ENCODE measurements at regions not wholly inside any gene's neighbourhood (a gene's known extent, or its start where the extent isn't known, plus 50 kb on each side); places are given as distances from the start of the nearest gene placed in this dataset.

- H3K79me2 ChIP-seq (ENCODE audit: low read length), result no peaks in the 10 kb centered on the region
- no peak overlapping the region for H2AFZ ChIP-seq (ENCODE audit: low read depth, low read length)
- H3K9ac ChIP-seq (ENCODE audit: low read length), result no peak overlapping the region
- H3K4me1 ChIP-seq (ENCODE audit: low read length), result no peaks in the 10 kb centered on the region
- peaks cover 12% of the 10 kb centered on the region for H3K27me3 ChIP-seq (ENCODE audit: low read depth, low read length)
- no peak overlapping the region for H3K27ac ChIP-seq (ENCODE audit: low read length)
- no peak for TF ChIP-seq CTCF (IDR thresholded peaks at IDR 0.05; ENCODE audit: low read depth, low read length)
- TF ChIP-seq EZH2phosphoT487 (IDR thresholded peaks at IDR 0.05; ENCODE audit: low read depth), result no peak
- no peak overlapping the region for H3K4me2 ChIP-seq (ENCODE audit: low read length)
- H3K36me3 ChIP-seq (replicated peaks; ENCODE audit: low read depth, low read length), result no peaks in the 10 kb centered on the region
- no peaks in the 10 kb centered on the region for H4K20me1 ChIP-seq (ENCODE audit: insufficient read depth, low read length)
- no peaks in the 10 kb centered on the region for H3K9me3 ChIP-seq (ENCODE audit: insufficient read depth, low read length)
- no peak overlapping the region for H3K4me3 ChIP-seq (ENCODE audit: low read length)
Measured at GRCh38 chr16:73420676-73421075, 372.7 kb upstream of the ZFHX3 start.

- Histone ChIP-seq H3K27ac (ENCODE audit: low read length) (no peak overlapping the region), H3K36me3 (replicated peaks; ENCODE audit: low read depth, low read length) (no peaks in the 10 kb centered on the region), H3K4me2 (ENCODE audit: low read length) (no peak overlapping the region), H3K9ac (ENCODE audit: low read length) (no peak overlapping the region), H3K9me3 (ENCODE audit: insufficient read depth, low read length) (no peaks in the 10 kb centered on the region), H3K27me3 (ENCODE audit: low read depth, low read length) (peaks cover 12% of the 10 kb centered on the region), H3K79me2 (ENCODE audit: low read length) (no peaks in the 10 kb centered on the region), H4K20me1 (ENCODE audit: insufficient read depth, low read length) (no peaks in the 10 kb centered on the region), H2AFZ (ENCODE audit: low read depth, low read length) (no peak overlapping the region), H3K4me3 (ENCODE audit: low read length) (no peak overlapping the region), H3K4me1 (ENCODE audit: low read length) (no peaks in the 10 kb centered on the region)
- TF ChIP-seq CTCF (IDR thresholded peaks at IDR 0.05; ENCODE audit: low read depth, low read length), result no peak
- TF ChIP-seq EZH2phosphoT487 (IDR thresholded peaks at IDR 0.05; ENCODE audit: low read depth), result no peak
Measured at GRCh38 chr16:73420244-73420643, 372.3 kb upstream of the ZFHX3 start.

DNA sequence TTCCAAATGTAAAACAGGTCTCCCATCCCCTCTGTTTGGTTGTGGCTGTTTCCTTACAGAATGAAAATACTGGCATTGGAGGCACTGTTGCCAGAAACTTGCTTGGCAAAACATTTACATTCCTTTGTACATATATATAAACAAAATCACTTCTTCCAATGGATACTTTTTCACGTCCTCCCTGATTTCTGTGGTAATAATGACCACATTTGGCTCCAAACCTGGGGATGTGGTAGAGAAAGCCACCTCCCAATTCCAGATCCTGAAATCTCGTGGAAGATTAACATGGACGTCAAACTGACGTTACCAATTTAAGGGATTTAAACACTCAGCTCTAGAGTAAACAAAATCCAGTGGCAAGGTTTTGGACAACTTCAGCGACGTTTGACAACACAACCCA lies 370.8 kb upstream of the ZFHX3 start:
- H4K20me1 ChIP-seq (ENCODE audit: insufficient read depth, low read length), result no peaks in the 10 kb centered on the region
- no peak overlapping the region for H3K9ac ChIP-seq (ENCODE audit: low read length)
- H3K79me2 ChIP-seq (ENCODE audit: low read length), result no peaks in the 10 kb centered on the region
- no peak for TF ChIP-seq EZH2phosphoT487 (IDR thresholded peaks at IDR 0.05; ENCODE audit: low read depth)
- TF ChIP-seq CTCF (IDR thresholded peaks at IDR 0.05; ENCODE audit: low read depth, low read length), result no peak
- H3K4me2 ChIP-seq (ENCODE audit: low read length), result no peak overlapping the region
- no peaks in the 10 kb centered on the region for H3K4me1 ChIP-seq (ENCODE audit: low read length)
- peaks cover 12% of the 10 kb centered on the region for H3K27me3 ChIP-seq (ENCODE audit: low read depth, low read length)
- no peaks in the 10 kb centered on the region for H3K9me3 ChIP-seq (ENCODE audit: insufficient read depth, low read length)
- H3K4me3 ChIP-seq (ENCODE audit: low read length), result no peak overlapping the region
- no peak overlapping the region for H3K27ac ChIP-seq (ENCODE audit: low read length)
- H3K36me3 ChIP-seq (replicated peaks; ENCODE audit: low read depth, low read length), result no peaks in the 10 kb centered on the region
- H2AFZ ChIP-seq (ENCODE audit: low read depth, low read length), result no peak overlapping the region

- Histone ChIP-seq H3K4me3 (ENCODE audit: low read length) (no peak overlapping the region), H3K79me2 (ENCODE audit: low read length) (no peaks in the 10 kb centered on the region), H3K4me2 (ENCODE audit: low read length) (no peak overlapping the region), H3K36me3 (replicated peaks; ENCODE audit: low read depth, low read length) (no peaks in the 10 kb centered on the region), H4K20me1 (ENCODE audit: insufficient read depth, low read length) (no peaks in the 10 kb centered on the region), H3K9ac (ENCODE audit: low read length) (no peak overlapping the region), H3K4me1 (ENCODE audit: low read length) (no peaks in the 10 kb centered on the region), H3K27me3 (ENCODE audit: low read depth, low read length) (peaks cover 12% of the 10 kb centered on the region), H3K27ac (ENCODE audit: low read length) (no peak overlapping the region), H3K9me3 (ENCODE audit: insufficient read depth, low read length) (no peaks in the 10 kb centered on the region), H2AFZ (ENCODE audit: low read depth, low read length) (no peak overlapping the region)
- no peak for TF ChIP-seq CTCF (IDR thresholded peaks at IDR 0.05; ENCODE audit: low read depth, low read length)
- TF ChIP-seq EZH2phosphoT487 (IDR thresholded peaks at IDR 0.05; ENCODE audit: low read depth), result no peak
Measured at GRCh38 chr16:73418051-73418450, 370.1 kb upstream of the ZFHX3 start.
